Aorta (tissue), 5 donors: ENCODE measurements at regions not wholly inside any gene's neighbourhood (a gene's known extent, or its start where the extent isn't known, plus 50 kb on each side); places are given as distances from the start of the nearest gene placed in this dataset.

Source experiments
- ATAC-seq: fragments of 200-7000 bp; cut with Tn5 transposase; one replicate; pipeline ENCODE4 v1.9.1; 2022; ENCODE audit warnings: moderate library complexity; ENCODE audit not compliant: low FRiP score
- DNase-seq, 2 donors: peaks; one replicate each; pipeline ENCODE4 v3.0.0-alpha.2; 2020
- H3K27ac ChIP-seq, 2 donors: one replicate each; pipeline ENCODE4 v1.5.1; 2013; ENCODE audit warnings: low read length in 2 of 2, mild to moderate bottlenecking in 2 of 2, moderate library complexity in 2 of 2, control low read depth in 1 of 2, inconsistent platforms in 1 of 2, low read depth in 1 of 2
- H3K27me3 ChIP-seq, 2 donors: one replicate each; pipeline ENCODE4 v1.6.1; 2013; ENCODE audit warnings: control low read depth in 1 of 2, low read length in 1 of 2, mild to moderate bottlenecking in 1 of 2, moderate library complexity in 1 of 2; ENCODE audit not compliant: insufficient read depth in 2 of 2, control insufficient read depth in 1 of 2
- H3K36me3 ChIP-seq, 2 donors: one replicate each; pipeline ENCODE4 v1.6.1; 2013; ENCODE audit warnings: control low read depth in 1 of 2, low read length in 1 of 2, mild to moderate bottlenecking in 1 of 2; ENCODE audit not compliant: insufficient read depth in 2 of 2, control insufficient read depth in 1 of 2
- H3K4me1 ChIP-seq, 2 donors: one replicate each; pipeline ENCODE4 v1.6.1; 2013; ENCODE audit warnings: low read length in 2 of 2, control low read depth in 1 of 2, mild to moderate bottlenecking in 1 of 2, moderate library complexity in 1 of 2; ENCODE audit not compliant: insufficient read depth in 2 of 2, control insufficient read depth in 1 of 2
- H3K4me3 ChIP-seq, 2 donors: one replicate each; pipeline ENCODE4 v1.5.1; 2013; ENCODE audit warnings: low read length in 2 of 2, control low read depth in 1 of 2, mild to moderate bottlenecking in 1 of 2
- H3K9me3 ChIP-seq: one replicate; pipeline ENCODE4 v1.6.1; 2013; ENCODE audit warnings: mild to moderate bottlenecking, low read length; ENCODE audit not compliant: control insufficient read depth
- WGBS, 2 donors: extraction: QIAGEN DNeasy Blood & Tissue Kit; methylation state at CpG; one replicate each; pipeline ENCODE4 v1.1.7; 2013; 5-methylcytosine and 5-hydroxymethylcytosine counted together
- intact Hi-C, 2 donors: fragments of 100-400 bp; cut with DNase I; formaldehyde crosslinking; loops; one replicate each; pipeline versions ENCODE4 v1.14.2 to v1.15.0; 2022
- donor health status: healthy with polysubstance abuse.
- donor health status: Bipolar disorder and iron deficiency.
- donor health status: DM: no; HTN: no; CAD: no.
- donor health status: DM: no; HTN: no; CAD: no.
- donor health status: DM: yes; HTN: yes; CAD: no.

DNA sequence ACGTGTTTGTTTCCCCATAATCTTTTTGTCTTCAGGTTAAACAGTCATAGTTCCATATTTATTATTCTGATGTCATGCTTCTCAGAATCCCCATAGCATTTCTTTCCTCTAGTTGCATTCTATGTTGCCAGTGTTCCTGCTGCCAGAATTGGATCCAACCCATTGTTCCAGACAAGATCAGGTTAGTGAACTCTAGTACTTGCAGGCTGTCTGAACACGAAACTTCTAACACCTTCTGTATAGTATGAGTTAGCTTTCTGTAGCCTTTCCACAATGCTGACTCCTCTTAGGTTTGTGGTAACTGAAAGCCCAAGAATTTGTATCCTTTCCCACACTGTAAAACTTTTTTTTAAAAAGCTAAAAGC lies 88.0 kb upstream of the ROPN1 start:
- intact Hi-C loops: loop anchor here (5.0 kb wide), 2 partner anchors 43 to 63 kb away; no protein-coding TSS in a partner anchor
- DNase-seq: no peak
- Histone ChIP-seq H3K27me3 (no peaks in the 10 kb centered on the region), H3K27ac (no peak overlapping the region), H3K9me3 (no peaks in the 10 kb centered on the region), H3K36me3 (no peaks in the 10 kb centered on the region), H3K4me3 (no peak overlapping the region), H3K4me1 (peaks cover 4 to 7% of the 10 kb centered on the region in 2 donors)
- ATAC-seq: no peak
- 23 to 25% methylated on average over 2 of the region's 2 CpGs for WGBS, 2 donors

DNA sequence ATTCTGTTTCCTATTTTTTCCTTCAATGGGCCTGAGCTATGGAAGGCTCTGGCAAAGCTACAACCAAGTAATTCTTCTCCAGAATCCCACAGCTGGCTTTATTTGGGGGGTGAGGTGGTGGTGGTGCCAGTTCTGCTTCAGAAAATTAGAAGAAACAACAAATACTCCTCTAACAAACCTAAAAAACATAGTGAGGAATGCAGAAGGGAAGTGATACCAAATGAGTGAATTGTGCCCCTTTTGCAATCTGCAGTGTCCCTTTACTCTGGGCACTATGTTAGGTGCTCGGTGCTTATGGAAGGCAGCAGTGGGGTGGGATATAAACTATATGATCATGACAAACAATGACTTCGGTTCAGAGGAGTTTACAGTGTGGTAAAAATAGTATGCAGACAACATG lies 90.4 kb upstream of the ROPN1 start:
- WGBS, 2 donors: 48 to 55% methylated on average over 2 of the region's 2 CpGs
- DNase-seq: no peak
- Histone ChIP-seq H3K4me3 (no peak overlapping the region), H3K27me3 (no peaks in the 10 kb centered on the region), H3K27ac (peak overlapping the region in 1 of 2 donors; percentile 5), H3K9me3 (no peaks in the 10 kb centered on the region), H3K36me3 (no peaks in the 10 kb centered on the region), H3K4me1 (peaks cover 7 to 11% of the 10 kb centered on the region in 2 donors)
- ATAC-seq: no peak
- intact Hi-C loops: no loop called here

DNA sequence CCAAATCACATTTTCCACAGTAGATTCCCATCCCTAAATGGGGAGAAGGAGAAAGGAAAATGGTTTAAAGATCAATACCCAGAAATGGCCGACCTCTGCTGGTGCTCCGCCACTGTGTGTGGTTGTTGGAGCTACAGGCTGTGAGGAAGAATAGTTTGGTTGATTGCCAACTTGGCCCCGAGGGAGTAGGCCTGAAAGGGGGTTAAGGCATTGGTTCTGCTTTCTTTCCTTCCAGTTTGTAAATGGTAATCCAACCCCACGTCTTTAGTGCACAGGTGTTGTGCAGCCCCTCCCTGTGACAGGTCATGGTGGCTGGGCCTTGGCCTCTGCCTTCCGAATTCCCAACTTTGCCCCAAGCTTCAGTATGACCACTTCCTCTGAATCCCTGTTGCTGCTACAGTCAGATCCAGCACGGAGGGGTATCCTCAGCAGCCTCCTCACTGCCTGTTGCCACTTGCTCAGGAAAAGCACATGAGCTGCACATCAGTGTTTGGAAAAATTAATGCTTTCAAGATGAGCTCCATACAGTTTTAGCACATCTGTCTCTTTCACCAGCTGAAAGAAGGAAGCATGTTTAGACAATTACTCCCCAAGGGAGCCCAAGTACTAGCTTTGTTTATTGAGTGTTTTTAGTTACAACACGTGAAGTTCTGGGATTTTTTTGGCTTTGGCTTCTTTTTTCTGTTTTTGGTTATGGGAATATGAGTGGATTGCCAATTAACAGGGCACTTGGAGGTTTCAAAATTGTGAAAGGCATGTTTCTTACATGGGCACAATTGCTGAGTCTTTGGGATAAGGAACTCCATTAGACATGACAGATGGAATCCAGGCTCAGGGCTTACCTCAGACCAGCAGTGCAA lies 92.3 kb upstream of the ROPN1 start:
- Histone ChIP-seq H3K4me1 (peaks cover 6 to 9% of the 10 kb centered on the region in 2 donors), H3K27ac (peak overlapping the region; percentile 9 to 34), H3K9me3 (no peaks in the 10 kb centered on the region), H3K36me3 (no peaks in the 10 kb centered on the region), H3K27me3 (no peaks in the 10 kb centered on the region), H3K4me3 (no peak overlapping the region)
- ATAC-seq (peak; percentile 68), DNase-seq (no peak)
- WGBS, 2 donors: 43 to 44% methylated on average over 7 of the region's 7 CpGs
- intact Hi-C loops: no loop called here

DNA sequence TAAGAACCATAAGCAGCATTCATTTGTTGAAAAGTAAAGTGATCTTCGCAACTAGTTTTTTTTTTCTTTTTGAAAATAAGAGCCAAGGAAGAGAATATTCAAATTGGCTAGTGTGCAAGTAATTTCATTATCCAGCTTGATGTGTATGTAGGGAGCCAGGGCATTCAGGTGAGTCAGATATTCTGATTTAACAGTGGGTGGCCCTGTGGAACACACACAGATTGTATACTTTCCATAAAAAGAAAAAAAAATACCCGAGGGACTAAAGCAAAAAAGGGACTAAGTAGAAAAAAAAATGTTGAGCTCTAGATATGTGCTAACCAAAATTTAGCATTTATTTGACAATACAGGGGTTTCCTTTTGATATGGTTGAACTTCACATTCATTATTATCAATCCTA lies 96.9 kb upstream of the ROPN1 start:
- intact Hi-C loops: no loop called here
- H3K4me1 ChIP-seq: peaks cover 22 to 24% of the 10 kb centered on the region in 2 donors

DNA sequence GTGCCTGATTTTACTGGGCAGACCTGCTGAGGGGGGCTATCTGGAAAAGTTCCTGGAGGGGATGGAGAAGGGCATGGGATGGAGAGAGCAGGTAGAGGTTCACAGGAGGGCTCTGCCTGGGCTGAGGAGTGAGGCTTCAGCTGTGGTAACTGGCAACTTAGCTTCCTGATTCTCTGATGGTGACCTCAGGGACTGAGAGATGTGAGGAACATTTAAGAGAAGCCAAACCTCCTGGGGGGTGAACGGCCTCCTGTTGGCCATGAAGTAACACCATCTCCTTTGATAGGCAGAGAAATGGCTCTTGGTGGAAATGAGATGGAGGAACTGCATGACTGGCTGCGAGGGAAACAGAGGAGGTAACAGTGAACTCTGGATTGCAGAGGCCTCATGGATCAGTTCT lies 97.3 kb upstream of the ROPN1 start:
- no peak overlapping the region for H3K27ac ChIP-seq
- ATAC-seq (no peak), DNase-seq (no peak)
- H3K4me3 ChIP-seq: no peak overlapping the region
- H3K9me3 ChIP-seq: no peaks in the 10 kb centered on the region
- intact Hi-C loops: no loop called here
- 82 to 86% methylated on average over 2 of the region's 2 CpGs for WGBS, 2 donors
- peaks cover 21 to 24% of the 10 kb centered on the region in 2 donors for H3K4me1 ChIP-seq
- H3K27me3 ChIP-seq: no peaks in the 10 kb centered on the region
- H3K36me3 ChIP-seq: no peaks in the 10 kb centered on the region

More for the DNA sequence above, 96.9 kb upstream of the ROPN1 start:
- Histone ChIP-seq H3K9me3 (no peaks in the 10 kb centered on the region), H3K27me3 (no peaks in the 10 kb centered on the region), H3K36me3 (no peaks in the 10 kb centered on the region), H3K27ac (no peak overlapping the region), H3K4me3 (no peak overlapping the region)
- DNase-seq (no peak), ATAC-seq (no peak)
- WGBS, 2 donors: 58% methylated on average over 2 of the region's 2 CpGs

DNA sequence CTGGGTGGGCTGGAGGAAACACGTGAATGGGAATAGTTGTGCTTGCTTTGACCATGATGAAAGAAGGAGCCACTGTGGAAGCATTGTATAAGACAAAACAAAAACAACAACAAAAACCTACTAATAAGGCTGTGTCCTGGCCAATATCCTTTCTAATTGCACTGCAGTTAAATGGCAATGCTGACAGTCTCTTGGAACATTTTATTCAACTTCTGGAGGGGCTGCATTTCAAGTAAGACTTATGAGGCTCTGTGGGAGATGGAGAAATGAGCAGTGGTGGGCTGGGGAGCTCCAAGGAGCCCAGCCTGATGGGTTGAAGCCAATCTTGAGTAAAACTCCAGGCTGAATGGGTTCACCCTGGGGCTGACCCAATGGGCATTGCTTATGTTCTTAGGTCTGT lies 99.8 kb upstream of the ROPN1 start:
- no peak for DNase-seq
- ATAC-seq: no peak
- Histone ChIP-seq H3K4me1 (peaks cover 17 to 21% of the 10 kb centered on the region in 2 donors), H3K9me3 (no peaks in the 10 kb centered on the region), H3K36me3 (peaks cover 0 to 2% of the 10 kb centered on the region in 2 donors), H3K27ac (no peak overlapping the region), H3K4me3 (no peak overlapping the region), H3K27me3 (no peaks in the 10 kb centered on the region)
- 66 to 90% methylated on average over 1 of the region's 1 CpG for WGBS, 2 donors
- intact Hi-C loops: no loop called here

DNA sequence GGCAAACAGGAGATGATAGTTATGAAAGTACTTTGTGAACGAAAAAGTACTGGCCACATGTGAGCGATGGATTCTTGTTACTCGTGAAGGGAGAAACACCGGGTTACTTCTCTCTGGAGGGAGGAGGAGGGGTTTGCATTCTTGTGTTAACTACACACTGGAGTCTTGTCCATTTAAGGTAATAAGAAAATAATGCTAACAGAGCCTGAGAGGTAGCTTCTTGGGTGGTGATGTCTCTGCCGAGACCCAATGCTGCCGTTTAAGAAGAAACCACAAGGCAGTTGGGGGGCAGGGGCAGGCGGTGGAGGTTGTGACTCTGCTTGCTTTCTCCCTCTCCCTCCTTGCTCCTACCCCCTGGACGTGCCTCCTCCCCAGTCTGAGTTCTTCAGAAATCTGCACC lies 100.9 kb upstream of the ROPN1 start:
- ATAC-seq (no peak), DNase-seq (no peak)
- H3K4me1 ChIP-seq: peaks cover 17 to 21% of the 10 kb centered on the region in 2 donors
- intact Hi-C loops: no loop called here
- no peaks in the 10 kb centered on the region for H3K9me3 ChIP-seq
- peak overlapping the region in 1 of 2 donors; percentile 72 for H3K27ac ChIP-seq
- no peak overlapping the region for H3K4me3 ChIP-seq
- H3K36me3 ChIP-seq: peaks cover 0 to 2% of the 10 kb centered on the region in 2 donors
- H3K27me3 ChIP-seq: no peaks in the 10 kb centered on the region
- 34 to 37% methylated on average over 8 of the region's 8 CpGs for WGBS, 2 donors

DNA sequence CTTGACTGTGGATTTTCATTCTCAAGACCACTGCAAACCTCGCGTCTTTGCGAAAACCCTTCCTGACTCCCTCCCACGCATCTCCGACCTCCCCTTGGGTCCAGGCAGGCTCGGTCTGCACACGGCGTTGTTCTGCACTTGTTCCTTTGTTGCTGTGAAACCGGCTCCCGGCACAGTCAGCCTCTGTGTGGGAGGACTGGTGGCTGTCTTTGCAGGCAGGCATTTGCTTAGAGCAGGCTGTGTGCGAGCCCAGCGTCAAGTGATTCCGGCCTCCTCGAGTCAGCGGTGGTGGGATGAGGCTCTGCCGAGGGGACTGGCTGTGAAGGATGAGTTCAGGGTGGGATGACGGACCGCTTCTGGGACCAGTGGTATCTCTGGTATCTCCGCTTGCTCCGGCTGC lies 102.6 kb upstream of the ROPN1 start:
- H3K4me3 ChIP-seq: no peak overlapping the region
- no peaks in the 10 kb centered on the region for H3K9me3 ChIP-seq
- ATAC-seq (no peak), DNase-seq (no peak)
- 90 to 92% methylated on average over 20 of the region's 20 CpGs for WGBS, 2 donors
- no peaks in the 10 kb centered on the region for H3K27me3 ChIP-seq
- H3K4me1 ChIP-seq: peaks cover 17 to 19% of the 10 kb centered on the region in 2 donors
- H3K27ac ChIP-seq: no peak overlapping the region
- H3K36me3 ChIP-seq: peaks cover 0 to 2% of the 10 kb centered on the region in 2 donors
- intact Hi-C loops: no loop called here
